NCI-H2171 treated with DMSO at 0.1 percent for 48 hours (cell line): ENCODE measurements at regions not wholly inside any gene's neighbourhood (a gene's known extent, or its start where the extent isn't known, plus 50 kb on each side); places are given as distances from the start of the nearest gene placed in this dataset.

Source experiments
- DNase-seq: peaks from one replicate; lab custom pipeline; 2025; lab: John Stamatoyannopoulos, UW

- DNase-seq = no peak
Measured at GRCh38 chr9:73011956-73012355, 59.1 kb upstream of the ALDH1A1 start.

- DNase-seq = no peak
Measured at GRCh38 chr9:73011181-73011750, 58.4 kb upstream of the ALDH1A1 start.

DNA sequence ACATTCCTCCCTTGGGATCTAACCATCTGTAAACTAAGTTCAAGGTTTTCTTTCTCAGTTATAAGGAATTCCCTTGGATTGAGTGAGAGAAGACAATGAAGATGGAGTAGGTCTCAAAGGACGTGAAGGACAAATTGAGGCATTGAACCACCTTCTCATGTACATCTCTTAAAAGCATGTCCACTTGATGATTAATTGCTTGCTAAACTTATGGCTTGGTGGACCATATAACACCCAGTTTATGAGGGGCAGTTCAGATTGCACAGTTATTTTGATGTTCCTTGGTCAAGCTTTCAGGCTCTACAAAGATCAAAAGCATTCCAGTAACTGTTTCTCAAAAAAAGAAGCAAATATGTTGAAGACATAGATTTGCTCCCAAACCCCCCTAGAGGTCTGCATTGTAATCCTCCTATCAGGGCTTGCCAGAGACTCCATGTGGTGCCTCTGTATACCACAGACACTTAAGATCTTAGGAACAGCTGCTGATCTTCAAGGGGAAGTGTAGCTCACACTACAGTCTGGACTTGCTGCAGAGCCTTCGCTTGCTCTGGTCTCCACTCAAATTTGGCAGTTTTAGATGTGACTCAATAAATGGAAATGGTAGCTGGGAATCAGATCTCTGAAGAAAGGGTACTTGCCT is 56.9 kb upstream of the ALDH1A1 start:
- peak; percentile 1 for DNase-seq

- no peak for DNase-seq
Measured at GRCh38 chr9:73007966-73008672, 55.3 kb upstream of the ALDH1A1 start.

GRCh38 chr9:73006986-73007385 is 54.1 kb upstream of the ALDH1A1 start:
- DNase-seq = no peak
